SK-N-SH (cell line): ENCODE measurements at regions not wholly inside any gene's neighbourhood (a gene's known extent, or its start where the extent isn't known, plus 50 kb on each side); places are given as distances from the start of the nearest gene placed in this dataset.

Experiments used
- EP300 ChIP-seq, 2 experiments: IDR thresholded peaks; 2 replicates each; pipeline versions ENCODE4 v1.4.0 to v1.6.1; 2012; ENCODE audit warnings: borderline replicate concordance in 1 of 2, low read depth in 1 of 2, low read length in 1 of 2
- GABPA ChIP-seq: IDR thresholded peaks from 2 replicates; pipeline ENCODE4 v1.4.0; 2012; ENCODE audit warnings: low read depth, mild to moderate bottlenecking
- MXI1 ChIP-seq: IDR thresholded peaks from 2 replicates; pipeline ENCODE4 v1.6.1; 2012; ENCODE audit warnings: mild to moderate bottlenecking, low read depth, low read length, improper control_type of control experiment
- RXRA ChIP-seq: IDR thresholded peaks from 2 replicates; pipeline ENCODE4 v1.4.0; 2012; ENCODE audit warnings: low read depth, mild to moderate bottlenecking, borderline replicate concordance
- TEAD4 ChIP-seq: IDR thresholded peaks from 2 replicates; pipeline ENCODE4 v1.4.0; 2012; ENCODE audit warnings: mild to moderate bottlenecking, borderline replicate concordance; ENCODE audit not compliant: insufficient read depth
- YY1 ChIP-seq: IDR thresholded peaks from 2 replicates; pipeline ENCODE4 v1.4.0; 2012; ENCODE audit warnings: low read depth, mild to moderate bottlenecking
- TF ChIP-seq, protein P1 (sequence below): fragments of 200-600 bp; sonication (generic); IDR thresholded peaks from 2 replicates; pipeline ENCODE4 v1.6.1; 2017; ENCODE audit warnings: antibody characterized with exemption, mild to moderate bottlenecking, moderate library complexity
- TF ChIP-seq, protein P2 (sequence below): fragments of 150-350 bp; IDR thresholded peaks from 2 replicates; pipeline ENCODE4 v1.6.1; 2017; ENCODE audit warnings: antibody characterized with exemption, low read length, low read depth, borderline replicate concordance
- TF ChIP-seq, protein P3 (sequence below): IDR thresholded peaks from 2 replicates; pipeline ENCODE4 v1.6.1; 2012; ENCODE audit warnings: mild to moderate bottlenecking, low read depth, low read length, moderate library complexity

DNA sequence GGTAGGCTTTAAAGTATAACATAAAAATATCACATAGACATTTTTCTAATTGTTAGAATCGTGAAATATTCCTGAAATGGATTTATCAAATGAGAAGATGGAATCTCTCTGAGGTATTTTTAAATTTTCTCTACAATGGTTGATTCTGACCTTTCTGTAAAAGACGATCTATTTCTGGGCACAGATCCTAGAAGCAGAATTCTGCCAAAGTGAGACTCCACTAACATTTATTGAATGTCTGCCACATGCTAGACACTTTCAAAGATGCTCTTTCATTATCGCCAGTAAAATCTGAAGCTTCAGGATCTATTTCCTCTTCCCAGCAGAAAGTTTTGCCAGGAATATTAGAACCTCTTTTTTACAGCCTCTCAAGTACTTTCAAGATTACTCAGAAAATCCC is 64.1 kb upstream of the TMEM45B start:
- TF ChIP-seq EP300 (IDR thresholded peaks at IDR 0.05; ENCODE audit: borderline replicate concordance in 1 of 2, low read depth in 1 of 2, low read length in 1 of 2) (no peak), TEAD4 (no peak), GABPA (no peak), MXI1 (no peak), YY1 (no peak), RXRA (no peak)
- TF ChIP-seq, protein P1, sequence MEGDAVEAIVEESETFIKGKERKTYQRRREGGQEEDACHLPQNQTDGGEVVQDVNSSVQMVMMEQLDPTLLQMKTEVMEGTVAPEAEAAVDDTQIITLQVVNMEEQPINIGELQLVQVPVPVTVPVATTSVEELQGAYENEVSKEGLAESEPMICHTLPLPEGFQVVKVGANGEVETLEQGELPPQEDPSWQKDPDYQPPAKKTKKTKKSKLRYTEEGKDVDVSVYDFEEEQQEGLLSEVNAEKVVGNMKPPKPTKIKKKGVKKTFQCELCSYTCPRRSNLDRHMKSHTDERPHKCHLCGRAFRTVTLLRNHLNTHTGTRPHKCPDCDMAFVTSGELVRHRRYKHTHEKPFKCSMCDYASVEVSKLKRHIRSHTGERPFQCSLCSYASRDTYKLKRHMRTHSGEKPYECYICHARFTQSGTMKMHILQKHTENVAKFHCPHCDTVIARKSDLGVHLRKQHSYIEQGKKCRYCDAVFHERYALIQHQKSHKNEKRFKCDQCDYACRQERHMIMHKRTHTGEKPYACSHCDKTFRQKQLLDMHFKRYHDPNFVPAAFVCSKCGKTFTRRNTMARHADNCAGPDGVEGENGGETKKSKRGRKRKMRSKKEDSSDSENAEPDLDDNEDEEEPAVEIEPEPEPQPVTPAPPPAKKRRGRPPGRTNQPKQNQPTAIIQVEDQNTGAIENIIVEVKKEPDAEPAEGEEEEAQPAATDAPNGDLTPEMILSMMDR, result no peak
- TF ChIP-seq, protein P2, sequence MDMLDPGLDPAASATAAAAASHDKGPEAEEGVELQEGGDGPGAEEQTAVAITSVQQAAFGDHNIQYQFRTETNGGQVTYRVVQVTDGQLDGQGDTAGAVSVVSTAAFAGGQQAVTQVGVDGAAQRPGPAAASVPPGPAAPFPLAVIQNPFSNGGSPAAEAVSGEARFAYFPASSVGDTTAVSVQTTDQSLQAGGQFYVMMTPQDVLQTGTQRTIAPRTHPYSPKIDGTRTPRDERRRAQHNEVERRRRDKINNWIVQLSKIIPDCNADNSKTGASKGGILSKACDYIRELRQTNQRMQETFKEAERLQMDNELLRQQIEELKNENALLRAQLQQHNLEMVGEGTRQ, result no peak
- TF ChIP-seq, protein P3, sequence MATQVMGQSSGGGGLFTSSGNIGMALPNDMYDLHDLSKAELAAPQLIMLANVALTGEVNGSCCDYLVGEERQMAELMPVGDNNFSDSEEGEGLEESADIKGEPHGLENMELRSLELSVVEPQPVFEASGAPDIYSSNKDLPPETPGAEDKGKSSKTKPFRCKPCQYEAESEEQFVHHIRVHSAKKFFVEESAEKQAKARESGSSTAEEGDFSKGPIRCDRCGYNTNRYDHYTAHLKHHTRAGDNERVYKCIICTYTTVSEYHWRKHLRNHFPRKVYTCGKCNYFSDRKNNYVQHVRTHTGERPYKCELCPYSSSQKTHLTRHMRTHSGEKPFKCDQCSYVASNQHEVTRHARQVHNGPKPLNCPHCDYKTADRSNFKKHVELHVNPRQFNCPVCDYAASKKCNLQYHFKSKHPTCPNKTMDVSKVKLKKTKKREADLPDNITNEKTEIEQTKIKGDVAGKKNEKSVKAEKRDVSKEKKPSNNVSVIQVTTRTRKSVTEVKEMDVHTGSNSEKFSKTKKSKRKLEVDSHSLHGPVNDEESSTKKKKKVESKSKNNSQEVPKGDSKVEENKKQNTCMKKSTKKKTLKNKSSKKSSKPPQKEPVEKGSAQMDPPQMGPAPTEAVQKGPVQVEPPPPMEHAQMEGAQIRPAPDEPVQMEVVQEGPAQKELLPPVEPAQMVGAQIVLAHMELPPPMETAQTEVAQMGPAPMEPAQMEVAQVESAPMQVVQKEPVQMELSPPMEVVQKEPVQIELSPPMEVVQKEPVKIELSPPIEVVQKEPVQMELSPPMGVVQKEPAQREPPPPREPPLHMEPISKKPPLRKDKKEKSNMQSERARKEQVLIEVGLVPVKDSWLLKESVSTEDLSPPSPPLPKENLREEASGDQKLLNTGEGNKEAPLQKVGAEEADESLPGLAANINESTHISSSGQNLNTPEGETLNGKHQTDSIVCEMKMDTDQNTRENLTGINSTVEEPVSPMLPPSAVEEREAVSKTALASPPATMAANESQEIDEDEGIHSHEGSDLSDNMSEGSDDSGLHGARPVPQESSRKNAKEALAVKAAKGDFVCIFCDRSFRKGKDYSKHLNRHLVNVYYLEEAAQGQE, result no peak
